ENCODE measurements at regions not wholly inside any gene's neighbourhood (a gene's known extent, or its start where the extent isn't known, plus 50 kb on each side); places are given as distances from the start of the nearest gene placed in this dataset.
"Not testable (repeated sequence)": the region's sequence is repeated elsewhere in the genome, so short reads cannot be mapped to it uniquely, and the experiment has no call there.

GRCh38 chr2:54065411-54065810, 50.0 kb upstream of the ACYP2 start:
- no peak for DNase-seq

- no peak for DNase-seq
Observed at GRCh38 chr2:54063967-54064535, 51.4 kb upstream of the ACYP2 start.

GRCh38 chr2:54062401-54062800, 53.0 kb upstream of the ACYP2 start:
- DNase-seq = no peak

- no peak for DNase-seq
Observed at GRCh38 chr2:54061272-54061671, 54.1 kb upstream of the ACYP2 start.

GRCh38 chr2:54059986-54060385, 55.4 kb upstream of the ACYP2 start:
- DNase-seq = no peak

- DNase-seq = no peak
Observed at GRCh38 chr2:54059504-54059903, 55.9 kb upstream of the ACYP2 start.

GRCh38 chr2:54058449-54058848, 57.0 kb upstream of the ACYP2 start:
- DNase-seq = no peak

- DNase-seq = no peak
Observed at GRCh38 chr2:54054774-54055173, 60.6 kb upstream of the ACYP2 start.

- no peak for DNase-seq
Observed at GRCh38 chr2:54054271-54054670, 61.1 kb upstream of the ACYP2 start.

- DNase-seq = no peak
Observed at GRCh38 chr2:54053830-54054229, 61.6 kb upstream of the ACYP2 start.

GRCh38 chr2:54052825-54053718, 62.3 kb upstream of the ACYP2 start:
- DNase-seq = no peak

GRCh38 chr2:54050445-54050844, 65.0 kb upstream of the ACYP2 start:
- DNase-seq = no peak

- no peak for DNase-seq
Observed at GRCh38 chr2:54049365-54049764, 66.0 kb upstream of the ACYP2 start.

GRCh38 chr2:54048896-54049295, 66.5 kb upstream of the ACYP2 start:
- DNase-seq = not testable (repeated sequence)

GRCh38 chr2:54048117-54048785, 67.2 kb upstream of the ACYP2 start:
- DNase-seq = no peak

- no peak for DNase-seq
Observed at GRCh38 chr2:54047658-54048057, 67.8 kb upstream of the ACYP2 start.

- no peak for DNase-seq
Observed at GRCh38 chr2:54047091-54047490, 68.3 kb upstream of the ACYP2 start.

GRCh38 chr2:54042897-54043620, 72.3 kb upstream of the PSME4 start:
- DNase-seq = no peak

GRCh38 chr2:54042341-54042740, 71.5 kb upstream of the PSME4 start:
- no peak for DNase-seq

- peak; percentile 34 for DNase-seq
Observed at GRCh38 chr2:54041135-54041534, 70.3 kb upstream of the PSME4 start.

GRCh38 chr2:54040685-54041084, 69.9 kb upstream of the PSME4 start:
- no peak for DNase-seq

- DNase-seq = no peak
Observed at GRCh38 chr2:54040250-54040649, 69.5 kb upstream of the PSME4 start.

GRCh38 chr2:54038835-54039234, 68.0 kb upstream of the PSME4 start:
- no peak for DNase-seq
